ENCODE measurements at regions not wholly inside any gene's neighbourhood (a gene's known extent, or its start where the extent isn't known, plus 50 kb on each side); places are given as distances from the start of the nearest gene placed in this dataset.

- no peak for DNase-seq (ENCODE audit: low spot score)
- no peak for TF ChIP-seq CTCF (IDR thresholded peaks at IDR 0.05)
- H3K4me3 Mint-ChIP-seq (ENCODE audit: unreplicated experiment) = no peak overlapping the region
- peak overlapping the region; percentile 43 for H3K27ac Mint-ChIP-seq (ENCODE audit: unreplicated experiment)
- H3K36me3 Mint-ChIP-seq (ENCODE audit: low read depth) = peaks cover 2% of the 10 kb centered on the region
- H3K9me3 Mint-ChIP-seq (ENCODE audit: low read depth) = peaks cover 5% of the 10 kb centered on the region
- H3K27me3 Mint-ChIP-seq (ENCODE audit: low read depth) = no peaks in the 10 kb centered on the region
- peaks cover 24% of the 10 kb centered on the region for H3K4me1 Mint-ChIP-seq (ENCODE audit: low read depth)
Measured at GRCh38 chr6:12363651-12364381, 73.7 kb downstream of the EDN1 start.

- peaks cover 25% of the 10 kb centered on the region for H3K4me1 Mint-ChIP-seq (ENCODE audit: low read depth)
- peaks cover 2% of the 10 kb centered on the region for H3K36me3 Mint-ChIP-seq (ENCODE audit: low read depth)
- no peaks in the 10 kb centered on the region for H3K27me3 Mint-ChIP-seq (ENCODE audit: low read depth)
- no peak overlapping the region for H3K27ac Mint-ChIP-seq (ENCODE audit: unreplicated experiment)
- DNase-seq (ENCODE audit: low spot score) = no peak
- H3K4me3 Mint-ChIP-seq (ENCODE audit: unreplicated experiment) = no peak overlapping the region
- peaks cover 5% of the 10 kb centered on the region for H3K9me3 Mint-ChIP-seq (ENCODE audit: low read depth)
- no peak for TF ChIP-seq CTCF (IDR thresholded peaks at IDR 0.05)
Measured at GRCh38 chr6:12364621-12365020, 74.5 kb downstream of the EDN1 start.

- Mint-ChIP-seq H3K9me3 (ENCODE audit: low read depth) (peaks cover 5% of the 10 kb centered on the region), H3K27ac (ENCODE audit: unreplicated experiment) (peak overlapping the region; percentile 43), H3K27me3 (ENCODE audit: low read depth) (no peaks in the 10 kb centered on the region), H3K36me3 (ENCODE audit: low read depth) (peaks cover 2% of the 10 kb centered on the region), H3K4me1 (ENCODE audit: low read depth) (peaks cover 46% of the 10 kb centered on the region), H3K4me3 (ENCODE audit: unreplicated experiment) (no peak overlapping the region)
- TF ChIP-seq CTCF (IDR thresholded peaks at IDR 0.05) = no peak
- DNase-seq (ENCODE audit: low spot score) = no peak
Measured at GRCh38 chr6:12366731-12367130, 76.6 kb downstream of the EDN1 start.

- TF ChIP-seq CTCF (IDR thresholded peaks at IDR 0.05) = no peak
- H3K4me3 Mint-ChIP-seq (ENCODE audit: unreplicated experiment) = no peak overlapping the region
- no peak overlapping the region for H3K27ac Mint-ChIP-seq (ENCODE audit: unreplicated experiment)
- no peak for DNase-seq (ENCODE audit: low spot score)
- peaks cover 2% of the 10 kb centered on the region for H3K36me3 Mint-ChIP-seq (ENCODE audit: low read depth)
- H3K4me1 Mint-ChIP-seq (ENCODE audit: low read depth) = peaks cover 48% of the 10 kb centered on the region
- peaks cover 5% of the 10 kb centered on the region for H3K9me3 Mint-ChIP-seq (ENCODE audit: low read depth)
- no peaks in the 10 kb centered on the region for H3K27me3 Mint-ChIP-seq (ENCODE audit: low read depth)
Measured at GRCh38 chr6:12367412-12367811, 77.3 kb downstream of the EDN1 start.

- TF ChIP-seq CTCF (IDR thresholded peaks at IDR 0.05) = no peak
- peak overlapping the region; percentile 85 for H3K27ac Mint-ChIP-seq (ENCODE audit: unreplicated experiment)
- peaks cover 5% of the 10 kb centered on the region for H3K9me3 Mint-ChIP-seq (ENCODE audit: low read depth)
- H3K27me3 Mint-ChIP-seq (ENCODE audit: low read depth) = no peaks in the 10 kb centered on the region
- H3K36me3 Mint-ChIP-seq (ENCODE audit: low read depth) = peaks cover 2% of the 10 kb centered on the region
- H3K4me3 Mint-ChIP-seq (ENCODE audit: unreplicated experiment) = no peak overlapping the region
- peaks cover 41% of the 10 kb centered on the region for H3K4me1 Mint-ChIP-seq (ENCODE audit: low read depth)
- no peak for DNase-seq (ENCODE audit: low spot score)
Measured at GRCh38 chr6:12369355-12369754, 79.2 kb downstream of the EDN1 start.
